ENCODE measurements at regions not wholly inside any gene's neighbourhood (a gene's known extent, or its start where the extent isn't known, plus 50 kb on each side); places are given as distances from the start of the nearest gene placed in this dataset.

DNA sequence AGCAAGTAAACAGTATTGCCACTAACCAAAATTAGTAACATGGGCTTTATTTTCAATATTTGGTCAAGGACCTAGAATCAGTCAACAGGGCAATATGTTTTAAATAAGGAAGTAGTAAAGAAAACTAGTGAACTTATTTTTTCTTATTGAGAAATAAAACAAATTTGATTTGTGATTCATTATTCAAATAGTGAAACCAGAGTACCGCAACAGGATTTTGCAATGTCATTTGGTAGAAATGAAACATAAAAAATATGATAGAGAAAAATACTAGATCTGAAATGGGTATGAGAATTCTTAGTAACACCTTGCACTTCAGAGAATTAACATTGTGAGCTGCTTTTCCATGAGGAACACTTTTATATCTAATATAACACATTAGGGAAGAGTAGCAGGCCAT is 291.8 kb upstream of the GBE1 start:
- TF ChIP-seq CEBPB (tag; IDR thresholded peaks at IDR 0.05) (no peak), RBBP5 (IDR thresholded peaks at IDR 0.05; ENCODE audit: borderline replicate concordance, insufficient read depth, low read length, poor library complexity, severe bottlenecking) (no peak), KLF1 (tag; IDR thresholded peaks at IDR 0.05) (no peak), BRCA1 (IDR thresholded peaks at IDR 0.05) (no peak), BRCA1 (CRISPR knock-in tag; IDR thresholded peaks at IDR 0.05) (no peak), TAF1 (IDR thresholded peaks at IDR 0.05; ENCODE audit: control insufficient read depth, extremely low read depth, insufficient read depth, low read length, severe bottlenecking) (no peak), TCFL5 (CRISPR knock-in tag; conservative IDR thresholded peaks at IDR 0.05) (no peak), SPI1 (IDR thresholded peaks at IDR 0.05; ENCODE audit: borderline replicate concordance, low read depth, low read length) (no peak), ZNF121 (CRISPR knock-in tag; conservative IDR thresholded peaks at IDR 0.05) (no peak), MAFK (IDR thresholded peaks at IDR 0.05; ENCODE audit: low read length) (no peak), RFX5 (IDR thresholded peaks at IDR 0.05; ENCODE audit: low read depth, low read length) (no peak)
- TF ChIP-seq, protein P1, sequence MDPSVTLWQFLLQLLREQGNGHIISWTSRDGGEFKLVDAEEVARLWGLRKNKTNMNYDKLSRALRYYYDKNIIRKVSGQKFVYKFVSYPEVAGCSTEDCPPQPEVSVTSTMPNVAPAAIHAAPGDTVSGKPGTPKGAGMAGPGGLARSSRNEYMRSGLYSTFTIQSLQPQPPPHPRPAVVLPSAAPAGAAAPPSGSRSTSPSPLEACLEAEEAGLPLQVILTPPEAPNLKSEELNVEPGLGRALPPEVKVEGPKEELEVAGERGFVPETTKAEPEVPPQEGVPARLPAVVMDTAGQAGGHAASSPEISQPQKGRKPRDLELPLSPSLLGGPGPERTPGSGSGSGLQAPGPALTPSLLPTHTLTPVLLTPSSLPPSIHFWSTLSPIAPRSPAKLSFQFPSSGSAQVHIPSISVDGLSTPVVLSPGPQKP (CRISPR knock-in tag; IDR thresholded peaks at IDR 0.05) = no peak
- TF ChIP-seq, protein P2, sequence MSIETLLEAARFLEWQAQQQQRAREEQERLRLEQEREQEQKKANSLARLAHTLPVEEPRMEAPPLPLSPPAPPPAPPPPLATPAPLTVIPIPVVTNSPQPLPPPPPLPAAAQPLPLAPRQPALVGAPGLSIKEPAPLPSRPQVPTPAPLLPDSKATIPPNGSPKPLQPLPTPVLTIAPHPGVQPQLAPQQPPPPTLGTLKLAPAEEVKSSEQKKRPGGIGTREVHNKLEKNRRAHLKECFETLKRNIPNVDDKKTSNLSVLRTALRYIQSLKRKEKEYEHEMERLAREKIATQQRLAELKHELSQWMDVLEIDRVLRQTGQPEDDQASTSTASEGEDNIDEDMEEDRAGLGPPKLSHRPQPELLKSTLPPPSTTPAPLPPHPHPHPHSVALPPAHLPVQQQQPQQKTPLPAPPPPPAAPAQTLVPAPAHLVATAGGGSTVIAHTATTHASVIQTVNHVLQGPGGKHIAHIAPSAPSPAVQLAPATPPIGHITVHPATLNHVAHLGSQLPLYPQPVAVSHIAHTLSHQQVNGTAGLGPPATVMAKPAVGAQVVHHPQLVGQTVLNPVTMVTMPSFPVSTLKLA (conservative IDR thresholded peaks at IDR 0.05) = no peak
- TF ChIP-seq, protein P3, sequence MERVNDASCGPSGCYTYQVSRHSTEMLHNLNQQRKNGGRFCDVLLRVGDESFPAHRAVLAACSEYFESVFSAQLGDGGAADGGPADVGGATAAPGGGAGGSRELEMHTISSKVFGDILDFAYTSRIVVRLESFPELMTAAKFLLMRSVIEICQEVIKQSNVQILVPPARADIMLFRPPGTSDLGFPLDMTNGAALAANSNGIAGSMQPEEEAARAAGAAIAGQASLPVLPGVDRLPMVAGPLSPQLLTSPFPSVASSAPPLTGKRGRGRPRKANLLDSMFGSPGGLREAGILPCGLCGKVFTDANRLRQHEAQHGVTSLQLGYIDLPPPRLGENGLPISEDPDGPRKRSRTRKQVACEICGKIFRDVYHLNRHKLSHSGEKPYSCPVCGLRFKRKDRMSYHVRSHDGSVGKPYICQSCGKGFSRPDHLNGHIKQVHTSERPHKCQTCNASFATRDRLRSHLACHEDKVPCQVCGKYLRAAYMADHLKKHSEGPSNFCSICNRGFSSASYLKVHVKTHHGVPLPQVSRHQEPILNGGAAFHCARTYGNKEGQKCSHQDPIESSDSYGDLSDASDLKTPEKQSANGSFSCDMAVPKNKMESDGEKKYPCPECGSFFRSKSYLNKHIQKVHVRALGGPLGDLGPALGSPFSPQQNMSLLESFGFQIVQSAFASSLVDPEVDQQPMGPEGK (CRISPR knock-in tag; IDR thresholded peaks at IDR 0.05; ENCODE audit: borderline replicate concordance) = no peak
- TF ChIP-seq, protein P4, sequence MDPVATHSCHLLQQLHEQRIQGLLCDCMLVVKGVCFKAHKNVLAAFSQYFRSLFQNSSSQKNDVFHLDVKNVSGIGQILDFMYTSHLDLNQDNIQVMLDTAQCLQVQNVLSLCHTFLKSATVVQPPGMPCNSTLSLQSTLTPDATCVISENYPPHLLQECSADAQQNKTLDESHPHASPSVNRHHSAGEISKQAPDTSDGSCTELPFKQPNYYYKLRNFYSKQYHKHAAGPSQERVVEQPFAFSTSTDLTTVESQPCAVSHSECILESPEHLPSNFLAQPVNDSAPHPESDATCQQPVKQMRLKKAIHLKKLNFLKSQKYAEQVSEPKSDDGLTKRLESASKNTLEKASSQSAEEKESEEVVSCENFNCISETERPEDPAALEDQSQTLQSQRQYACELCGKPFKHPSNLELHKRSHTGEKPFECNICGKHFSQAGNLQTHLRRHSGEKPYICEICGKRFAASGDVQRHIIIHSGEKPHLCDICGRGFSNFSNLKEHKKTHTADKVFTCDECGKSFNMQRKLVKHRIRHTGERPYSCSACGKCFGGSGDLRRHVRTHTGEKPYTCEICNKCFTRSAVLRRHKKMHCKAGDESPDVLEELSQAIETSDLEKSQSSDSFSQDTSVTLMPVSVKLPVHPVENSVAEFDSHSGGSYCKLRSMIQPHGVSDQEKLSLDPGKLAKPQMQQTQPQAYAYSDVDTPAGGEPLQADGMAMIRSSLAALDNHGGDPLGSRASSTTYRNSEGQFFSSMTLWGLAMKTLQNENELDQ (CRISPR knock-in tag; IDR thresholded peaks at IDR 0.05; ENCODE audit: borderline replicate concordance) = no peak
